Mucosa of gallbladder (tissue), 1 donor: ENCODE measurements at regions not wholly inside any gene's neighbourhood (a gene's known extent, or its start where the extent isn't known, plus 50 kb on each side); places are given as distances from the start of the nearest gene placed in this dataset.
"Not testable (repeated sequence)": the region's sequence is repeated elsewhere in the genome, so short reads cannot be mapped to it uniquely, and the experiment has no call there.

Experiments
- DNase-seq: peaks from one replicate; pipeline ENCODE4 v3.0.0-alpha.2; 2020; ENCODE audit warnings: low spot score
- donor health status: DM: no; HTN: no; CAD: no.

GRCh38 chr12:28980436-28980835 is 168.6 kb upstream of the FAR2 start:
- DNase-seq, result no peak

GRCh38 chr12:28987538-28988324 is 161.3 kb upstream of the FAR2 start:
- DNase-seq, result no peak

- no peak for DNase-seq
These were observed 160.8 kb upstream of the FAR2 start for GRCh38 chr12:28988325-28988704.

GRCh38 chr12:28991626-28992025 is 157.5 kb upstream of the FAR2 start:
- DNase-seq, result no peak

- no peak for DNase-seq
These were observed 155.4 kb upstream of the FAR2 start for GRCh38 chr12:28993720-28994119.

- no peak for DNase-seq
These were observed 154.8 kb upstream of the FAR2 start for GRCh38 chr12:28994179-28994715.

- no peak for DNase-seq
These were observed 152.4 kb upstream of the FAR2 start for GRCh38 chr12:28996688-28997087.

- DNase-seq, result no peak
These were observed 150.4 kb upstream of the FAR2 start for GRCh38 chr12:28998662-28999120.

GRCh38 chr12:29004066-29004935 is 144.8 kb upstream of the FAR2 start:
- no peak for DNase-seq

GRCh38 chr12:29004936-29005304 is 144.2 kb upstream of the FAR2 start:
- no peak for DNase-seq

- no peak for DNase-seq
These were observed 140.3 kb upstream of the FAR2 start for GRCh38 chr12:29008786-29009185.

GRCh38 chr12:29012673-29013072 is 136.4 kb upstream of the FAR2 start:
- no peak for DNase-seq

- not testable (repeated sequence) for DNase-seq
These were observed 131.5 kb upstream of the FAR2 start for GRCh38 chr12:29017532-29017931.

- DNase-seq, result no peak
These were observed 125.5 kb upstream of the FAR2 start for GRCh38 chr12:29023436-29024076.

GRCh38 chr12:29024117-29024516 is 125.0 kb upstream of the FAR2 start:
- DNase-seq, result no peak

GRCh38 chr12:29025937-29026336 is 123.1 kb upstream of the FAR2 start:
- no peak for DNase-seq

GRCh38 chr12:29026419-29026818 is 122.7 kb upstream of the FAR2 start:
- DNase-seq, result no peak

GRCh38 chr12:29029484-29029883 is 119.6 kb upstream of the FAR2 start:
- DNase-seq, result not testable (repeated sequence)

- no peak for DNase-seq
These were observed 119.1 kb upstream of the FAR2 start for GRCh38 chr12:29030006-29030405.

- DNase-seq, result no peak
These were observed 116.6 kb upstream of the FAR2 start for GRCh38 chr12:29032446-29032845.

GRCh38 chr12:29033519-29033918 is 115.6 kb upstream of the FAR2 start:
- DNase-seq, result no peak

GRCh38 chr12:29035112-29035511 is 114.0 kb upstream of the FAR2 start:
- no peak for DNase-seq
